ENCODE measurements at regions not wholly inside any gene's neighbourhood (a gene's known extent, or its start where the extent isn't known, plus 50 kb on each side); places are given as distances from the start of the nearest gene placed in this dataset.

DNA sequence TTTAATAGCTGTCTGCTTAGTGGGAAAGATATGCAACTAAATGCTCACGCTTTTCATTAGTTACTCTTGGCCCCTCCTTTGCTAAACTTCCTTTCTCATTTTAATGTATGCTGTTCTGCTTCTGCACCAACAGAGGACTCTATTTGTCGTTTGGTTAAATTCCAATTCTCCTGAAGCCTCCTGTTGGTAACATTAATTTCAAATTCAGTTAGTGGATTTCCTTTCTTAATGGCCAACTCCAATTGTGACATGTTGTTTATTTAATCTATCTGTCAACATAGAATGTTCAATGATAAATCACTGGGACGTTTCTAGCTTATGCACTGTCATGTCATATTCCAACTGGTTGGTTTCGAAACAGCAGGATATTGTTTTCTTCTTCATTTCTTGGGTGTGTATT is 467.4 kb upstream of the BCHE start:
- peak; percentile 29 for DNase-seq (ENCODE audit: low read depth)
- no peak overlapping the region for H3K4me3 ChIP-seq (ENCODE audit: low read length)
- TF ChIP-seq, protein P1, sequence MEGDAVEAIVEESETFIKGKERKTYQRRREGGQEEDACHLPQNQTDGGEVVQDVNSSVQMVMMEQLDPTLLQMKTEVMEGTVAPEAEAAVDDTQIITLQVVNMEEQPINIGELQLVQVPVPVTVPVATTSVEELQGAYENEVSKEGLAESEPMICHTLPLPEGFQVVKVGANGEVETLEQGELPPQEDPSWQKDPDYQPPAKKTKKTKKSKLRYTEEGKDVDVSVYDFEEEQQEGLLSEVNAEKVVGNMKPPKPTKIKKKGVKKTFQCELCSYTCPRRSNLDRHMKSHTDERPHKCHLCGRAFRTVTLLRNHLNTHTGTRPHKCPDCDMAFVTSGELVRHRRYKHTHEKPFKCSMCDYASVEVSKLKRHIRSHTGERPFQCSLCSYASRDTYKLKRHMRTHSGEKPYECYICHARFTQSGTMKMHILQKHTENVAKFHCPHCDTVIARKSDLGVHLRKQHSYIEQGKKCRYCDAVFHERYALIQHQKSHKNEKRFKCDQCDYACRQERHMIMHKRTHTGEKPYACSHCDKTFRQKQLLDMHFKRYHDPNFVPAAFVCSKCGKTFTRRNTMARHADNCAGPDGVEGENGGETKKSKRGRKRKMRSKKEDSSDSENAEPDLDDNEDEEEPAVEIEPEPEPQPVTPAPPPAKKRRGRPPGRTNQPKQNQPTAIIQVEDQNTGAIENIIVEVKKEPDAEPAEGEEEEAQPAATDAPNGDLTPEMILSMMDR (IDR thresholded peaks at IDR 0.05; ENCODE audit: insufficient read depth, low read depth, low read length, missing control alignments) = peak; percentile 8

DNA sequence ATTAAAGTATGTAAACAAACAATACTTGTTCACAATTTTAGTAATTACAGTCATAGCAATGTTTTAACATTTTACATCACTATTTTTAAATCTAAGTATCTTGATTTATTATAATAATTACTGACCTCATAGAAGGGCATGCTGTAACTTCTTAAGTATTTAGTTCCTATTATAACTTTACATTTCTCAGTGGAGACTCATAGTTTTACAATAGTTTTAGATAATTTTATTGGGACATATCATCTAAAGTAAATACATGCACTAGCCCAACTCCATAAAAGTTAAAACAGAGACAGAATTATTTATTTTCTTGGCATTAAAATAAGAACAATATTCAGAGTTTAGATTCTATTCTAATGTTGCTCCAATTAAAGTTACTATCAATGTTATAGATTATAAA is 466.5 kb upstream of the BCHE start:
- no peak overlapping the region for H3K4me3 ChIP-seq (ENCODE audit: low read length)
- TF ChIP-seq, protein P1 (IDR thresholded peaks at IDR 0.05; ENCODE audit: insufficient read depth, low read depth, low read length, missing control alignments) = no peak
- DNase-seq (ENCODE audit: low read depth) = no peak

DNA sequence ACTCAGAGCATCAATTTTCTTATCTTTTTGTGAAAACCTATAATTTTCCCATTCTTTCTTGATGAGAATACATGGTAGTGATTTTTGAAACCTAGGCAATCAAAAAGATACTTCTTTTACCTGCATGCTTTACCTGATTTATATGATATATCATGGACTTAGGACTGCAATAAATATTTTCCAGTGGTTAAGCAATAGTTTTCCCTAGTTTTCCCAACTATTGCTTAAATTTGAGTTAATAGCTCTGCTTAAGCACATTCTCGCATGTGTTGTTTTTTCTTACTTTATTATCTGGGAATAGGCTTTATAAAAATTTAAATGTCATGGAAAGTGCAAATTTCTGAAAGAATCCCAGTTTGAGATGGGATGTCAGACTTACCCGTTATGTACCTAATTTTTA is 465.1 kb upstream of the BCHE start:
- TF ChIP-seq, protein P1 (IDR thresholded peaks at IDR 0.05; ENCODE audit: insufficient read depth, low read depth, low read length, missing control alignments) = no peak
- no peak overlapping the region for H3K4me3 ChIP-seq (ENCODE audit: low read length)

DNA sequence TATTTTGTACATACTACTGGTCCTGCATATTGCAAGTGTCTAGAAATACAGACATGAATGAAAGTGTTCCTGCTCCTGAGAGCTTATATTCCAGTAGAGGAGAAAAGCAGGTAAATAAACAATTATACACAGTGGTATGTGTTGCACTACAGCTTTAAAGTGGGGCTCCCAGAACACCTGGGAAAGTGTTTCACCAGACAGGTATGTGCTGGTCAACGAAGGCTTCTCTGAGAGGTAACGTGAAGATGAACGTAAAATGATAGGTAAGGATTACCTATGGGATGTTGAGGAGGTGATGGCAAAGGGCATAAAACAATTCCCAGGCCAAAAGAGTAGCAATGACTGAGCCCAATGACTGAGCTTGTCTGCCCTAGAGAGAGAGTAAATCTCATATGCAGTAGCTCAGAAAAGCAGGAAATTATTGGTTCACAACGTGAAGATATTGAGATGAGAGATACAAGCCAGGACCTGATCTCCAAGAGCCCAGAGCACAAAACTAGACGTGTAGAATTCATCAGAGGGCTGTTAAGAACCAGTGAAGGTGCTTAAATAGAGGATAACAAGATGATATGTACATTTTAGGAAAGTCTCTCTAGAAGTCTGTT is 459.1 kb upstream of the BCHE start:
- DNase-seq (ENCODE audit: low read depth) = peak; percentile 8
- TF ChIP-seq, protein P1 (IDR thresholded peaks at IDR 0.05; ENCODE audit: insufficient read depth, low read depth, low read length, missing control alignments) = no peak
- H3K4me3 ChIP-seq (ENCODE audit: low read length) = no peak overlapping the region

More for the DNA sequence above, 465.1 kb upstream of the BCHE start:
- DNase-seq (ENCODE audit: low read depth) = no peak

DNA sequence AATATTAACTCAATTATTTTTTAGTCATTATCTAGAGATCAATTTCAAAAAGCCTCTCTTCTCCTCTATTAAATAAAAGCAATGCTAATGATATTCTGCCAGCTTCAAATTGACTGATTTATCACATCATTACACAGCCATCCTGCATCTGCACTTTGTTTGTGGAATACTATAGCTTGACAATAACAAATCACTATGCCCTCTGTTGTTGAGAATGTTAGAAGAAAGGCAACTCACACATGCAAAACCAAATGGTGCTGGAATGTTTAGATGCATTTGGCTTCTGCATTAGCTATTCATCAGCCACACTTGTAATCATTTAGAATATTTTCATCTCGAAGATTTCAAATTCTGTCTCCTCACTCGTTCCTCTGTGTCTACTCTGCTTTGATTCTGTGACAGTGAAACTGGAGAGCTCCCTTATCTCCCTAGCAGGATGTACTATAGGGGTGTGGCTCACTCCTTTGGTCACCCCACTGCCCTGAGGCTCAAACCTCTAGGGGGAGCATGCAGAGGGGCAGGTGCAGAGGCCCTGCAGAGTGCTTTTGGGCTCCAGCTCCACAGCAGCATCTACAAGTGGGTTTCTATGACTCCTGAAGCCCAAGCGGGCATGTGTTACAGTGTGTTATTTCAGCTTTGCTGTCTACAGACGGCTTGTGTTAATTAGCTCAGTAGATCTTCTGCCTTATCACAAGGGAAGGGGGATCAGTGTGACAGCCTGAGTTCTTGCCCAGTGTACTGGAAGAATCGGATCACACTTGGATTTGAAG is 454.1 kb upstream of the BCHE start:
- TF ChIP-seq, protein P1 (IDR thresholded peaks at IDR 0.05; ENCODE audit: insufficient read depth, low read depth, low read length, missing control alignments) = no peak
- no peak for DNase-seq (ENCODE audit: low read depth)
- H3K4me3 ChIP-seq (ENCODE audit: low read length) = no peak overlapping the region

DNA sequence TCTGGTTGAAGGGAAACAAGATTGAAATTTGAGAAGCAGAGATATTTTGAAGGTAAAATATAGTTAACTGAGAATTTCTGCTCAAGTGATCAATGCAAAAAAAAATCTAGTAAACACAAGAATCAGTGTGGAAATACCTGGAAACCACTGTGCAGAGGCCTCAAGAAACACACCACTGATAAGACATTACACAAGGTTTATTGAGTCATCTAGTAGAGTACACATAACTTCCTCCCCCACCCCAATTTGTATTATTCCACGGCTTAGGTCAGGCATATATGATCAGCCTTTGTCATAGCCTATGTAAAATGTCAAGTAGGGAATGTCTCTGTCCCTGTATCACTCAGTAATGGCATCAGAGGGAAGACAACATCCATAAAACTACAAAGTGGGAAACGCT is 447.8 kb upstream of the BCHE start:
- H3K4me3 ChIP-seq (ENCODE audit: low read length) = no peak overlapping the region
- TF ChIP-seq, protein P1 (IDR thresholded peaks at IDR 0.05; ENCODE audit: insufficient read depth, low read depth, low read length, missing control alignments) = no peak
- peak; percentile 68 for DNase-seq (ENCODE audit: low read depth)

All from epithelial cell of esophagus (primary cell).